AG04450 (cell line): ENCODE measurements at regions not wholly inside any gene's neighbourhood (a gene's known extent, or its start where the extent isn't known, plus 50 kb on each side); places are given as distances from the start of the nearest gene placed in this dataset.

Experiments
- CTCF ChIA-PET: fragments of 300-600, 350-600 bp; formaldehyde crosslinking; extraction: SDS; loops from one replicate; lab custom pipeline; 2022; ENCODE audit warnings: antibody characterized with exemption, inconsistent platforms; lab: Charles Lee
- POLR2A ChIA-PET: fragments of 350-600 bp; formaldehyde crosslinking; extraction: SDS; loops from one replicate; lab custom pipeline; 2021; ENCODE audit warnings: antibody characterized with exemption, inconsistent platforms; lab: Yijun Ruan, JAX
- DNase-seq: peaks from one replicate; pipeline ENCODE4 v3.0.0-alpha.2; 2011; ENCODE audit warnings: low read depth, low spot score
- H3K27ac ChIP-seq: one replicate; pipeline ENCODE4 v1.5.1; 2012; ENCODE audit warnings: low read depth, low read length, control low read depth
- H3K27me3 ChIP-seq: one replicate; pipeline ENCODE4 v1.6.0; 2012; ENCODE audit warnings: low read length; ENCODE audit not compliant: control insufficient read depth, insufficient read depth
- H3K4me3 ChIP-seq: 2 replicates; pipeline ENCODE4 v1.5.1; 2011; ENCODE audit warnings: mild to moderate bottlenecking, low read depth, low read length, control low read depth
- H3K9me3 ChIP-seq: 2 replicates; pipeline ENCODE4 v1.5.1; 2012; ENCODE audit warnings: low read length; ENCODE audit not compliant: control insufficient read depth, insufficient read depth
- TF ChIP-seq, protein P1 (sequence below): IDR thresholded peaks from 2 replicates; pipeline ENCODE4 v1.5.1; 2011; ENCODE audit warnings: low read depth, low read length, control low read depth, inconsistent platforms

DNA sequence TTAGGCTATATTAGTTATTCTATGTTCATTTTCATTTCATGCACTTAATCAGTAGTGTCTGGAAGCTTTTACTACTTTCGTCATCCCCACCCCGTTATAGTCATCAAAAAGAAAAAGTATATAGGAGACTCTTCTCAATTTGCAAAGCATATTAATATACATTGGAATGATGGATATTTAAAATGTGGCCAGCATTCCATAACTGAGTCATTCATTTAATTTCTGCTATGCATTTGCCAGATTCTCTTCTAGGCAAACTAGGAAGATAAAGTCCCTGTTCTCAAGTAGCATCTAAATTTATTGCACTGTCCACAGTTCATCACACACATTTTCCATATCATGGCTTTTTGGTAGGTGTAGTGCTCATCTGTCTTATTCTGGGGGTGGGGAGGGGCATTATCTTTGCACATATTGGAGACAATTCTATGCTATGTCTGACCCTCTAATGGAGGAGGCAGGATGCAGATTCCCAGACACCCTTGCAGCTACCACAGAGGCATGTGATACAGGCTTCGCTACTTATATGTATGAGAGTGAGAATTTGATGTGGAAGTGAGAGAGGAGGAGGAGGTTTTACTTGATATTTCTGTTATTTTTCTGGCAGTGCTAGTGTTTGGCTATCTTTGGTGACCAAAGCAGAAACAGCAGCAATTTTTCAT lies 125.8 kb downstream of the CTH start:
- H3K4me3 ChIP-seq, result no peak overlapping the region
- CTCF ChIA-PET, result no interaction called here
- no peaks in the 10 kb centered on the region for H3K27me3 ChIP-seq
- H3K9me3 ChIP-seq, result no peaks in the 10 kb centered on the region
- POLR2A ChIA-PET, result no interaction called here
- TF ChIP-seq, protein P1, sequence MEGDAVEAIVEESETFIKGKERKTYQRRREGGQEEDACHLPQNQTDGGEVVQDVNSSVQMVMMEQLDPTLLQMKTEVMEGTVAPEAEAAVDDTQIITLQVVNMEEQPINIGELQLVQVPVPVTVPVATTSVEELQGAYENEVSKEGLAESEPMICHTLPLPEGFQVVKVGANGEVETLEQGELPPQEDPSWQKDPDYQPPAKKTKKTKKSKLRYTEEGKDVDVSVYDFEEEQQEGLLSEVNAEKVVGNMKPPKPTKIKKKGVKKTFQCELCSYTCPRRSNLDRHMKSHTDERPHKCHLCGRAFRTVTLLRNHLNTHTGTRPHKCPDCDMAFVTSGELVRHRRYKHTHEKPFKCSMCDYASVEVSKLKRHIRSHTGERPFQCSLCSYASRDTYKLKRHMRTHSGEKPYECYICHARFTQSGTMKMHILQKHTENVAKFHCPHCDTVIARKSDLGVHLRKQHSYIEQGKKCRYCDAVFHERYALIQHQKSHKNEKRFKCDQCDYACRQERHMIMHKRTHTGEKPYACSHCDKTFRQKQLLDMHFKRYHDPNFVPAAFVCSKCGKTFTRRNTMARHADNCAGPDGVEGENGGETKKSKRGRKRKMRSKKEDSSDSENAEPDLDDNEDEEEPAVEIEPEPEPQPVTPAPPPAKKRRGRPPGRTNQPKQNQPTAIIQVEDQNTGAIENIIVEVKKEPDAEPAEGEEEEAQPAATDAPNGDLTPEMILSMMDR, result no peak
- DNase-seq, result no peak
- no peak overlapping the region for H3K27ac ChIP-seq

DNA sequence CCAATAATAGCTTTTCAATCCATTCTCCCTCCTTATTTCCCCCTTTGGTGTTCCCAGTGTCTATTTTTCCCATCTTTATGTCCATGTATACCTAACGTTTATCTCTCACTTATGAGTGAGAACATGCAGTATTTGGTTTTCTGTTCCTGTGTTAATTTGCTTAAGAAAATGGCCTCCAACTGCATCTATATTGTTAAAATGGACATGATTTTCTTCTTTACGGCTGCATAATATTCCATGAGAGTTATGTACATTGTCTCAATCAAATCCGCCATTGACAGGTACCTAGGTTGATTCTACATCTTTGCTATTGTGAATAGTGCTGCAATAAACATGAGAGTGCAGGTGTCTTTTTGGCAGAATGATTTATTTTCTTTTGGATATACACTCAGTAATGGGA lies 126.7 kb downstream of the CTH start:
- H3K27me3 ChIP-seq, result no peaks in the 10 kb centered on the region
- ChIA-PET POLR2A (no interaction called here), CTCF (no interaction called here)
- DNase-seq, result no peak
- H3K27ac ChIP-seq, result no peak overlapping the region
- TF ChIP-seq, protein P1, result no peak
- no peaks in the 10 kb centered on the region for H3K9me3 ChIP-seq
- H3K4me3 ChIP-seq, result no peak overlapping the region

DNA sequence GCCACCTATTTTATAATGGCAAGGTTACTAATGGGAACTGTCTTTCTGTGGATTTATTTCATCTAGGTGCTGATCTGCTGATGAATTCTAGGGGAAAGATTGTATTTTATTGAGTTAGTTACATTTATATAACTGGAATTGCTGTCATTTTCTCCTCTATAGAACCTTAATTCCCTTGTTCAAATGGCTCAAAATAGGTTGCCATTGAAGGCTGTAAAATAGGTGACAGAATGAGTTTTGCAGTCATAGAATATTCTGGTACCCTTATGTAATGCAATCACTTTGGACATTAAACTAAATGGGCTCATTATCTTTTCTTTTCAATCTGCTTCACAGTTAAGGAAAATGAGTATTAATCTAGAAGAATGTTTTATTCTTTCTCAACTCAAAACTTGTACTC lies 131.0 kb downstream of the CTH start:
- ChIA-PET CTCF (no interaction called here), POLR2A (no interaction called here)
- H3K27ac ChIP-seq, result no peak overlapping the region
- DNase-seq, result no peak
- H3K9me3 ChIP-seq, result no peaks in the 10 kb centered on the region
- TF ChIP-seq, protein P1, result no peak
- no peak overlapping the region for H3K4me3 ChIP-seq
- no peaks in the 10 kb centered on the region for H3K27me3 ChIP-seq

DNA sequence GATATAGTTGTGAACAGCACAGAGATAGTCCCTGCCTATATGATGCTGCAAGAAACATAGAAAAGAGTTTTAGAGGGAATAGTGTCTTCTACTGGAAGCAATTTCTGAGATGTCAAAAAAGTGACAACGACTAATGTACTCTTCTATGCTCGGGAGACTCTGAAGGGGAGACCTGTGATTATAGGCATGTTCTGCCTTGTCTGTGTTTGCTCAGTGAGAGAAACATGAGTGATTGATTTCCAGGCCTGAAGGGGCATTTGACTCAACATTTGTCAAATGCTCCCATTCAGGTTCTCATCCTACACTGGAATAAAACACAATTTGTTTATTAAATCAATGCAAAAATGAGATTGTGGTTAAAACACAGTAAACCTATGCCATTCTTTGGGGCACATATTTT lies 131.8 kb downstream of the CTH start:
- Histone ChIP-seq H3K27ac (no peak overlapping the region), H3K9me3 (no peaks in the 10 kb centered on the region), H3K4me3 (no peak overlapping the region), H3K27me3 (no peaks in the 10 kb centered on the region)
- TF ChIP-seq, protein P1, result no peak
- DNase-seq, result no peak
- ChIA-PET CTCF (no interaction called here), POLR2A (no interaction called here)

DNA sequence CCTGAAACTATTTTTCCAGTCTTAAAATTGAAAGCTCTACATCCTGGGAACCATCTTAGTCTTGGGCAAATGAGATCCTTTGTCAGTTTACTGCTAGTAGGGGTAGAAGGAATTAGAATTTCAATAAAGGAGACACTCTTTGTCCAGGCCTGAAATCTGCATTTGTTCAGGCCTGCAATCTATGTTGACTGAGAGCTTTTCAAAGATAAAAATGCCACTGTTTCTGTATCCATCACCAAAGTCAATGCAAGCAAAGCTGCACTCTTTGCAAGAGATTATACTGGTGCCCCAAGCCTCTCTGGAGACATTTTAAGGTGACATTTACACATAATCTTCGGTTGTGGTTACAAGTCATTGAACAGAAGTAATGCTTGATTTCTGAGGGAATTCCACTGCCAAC lies 135.7 kb downstream of the CTH start:
- H3K9me3 ChIP-seq, result no peaks in the 10 kb centered on the region
- no peak for DNase-seq
- no peak overlapping the region for H3K4me3 ChIP-seq
- ChIA-PET POLR2A (no interaction called here), CTCF (interaction anchor here (0.7 kb wide), 1 partner anchor 19 kb away, joined by 4 read pairs; no protein-coding TSS in a partner anchor)
- H3K27ac ChIP-seq, result no peak overlapping the region
- TF ChIP-seq, protein P1, result no peak
- no peaks in the 10 kb centered on the region for H3K27me3 ChIP-seq
